ENCODE measurements at regions not wholly inside any gene's neighbourhood (a gene's known extent, or its start where the extent isn't known, plus 50 kb on each side); places are given as distances from the start of the nearest gene placed in this dataset.
"Not testable (repeated sequence)": the region's sequence is repeated elsewhere in the genome, so short reads cannot be mapped to it uniquely, and the experiment has no call there.

DNA sequence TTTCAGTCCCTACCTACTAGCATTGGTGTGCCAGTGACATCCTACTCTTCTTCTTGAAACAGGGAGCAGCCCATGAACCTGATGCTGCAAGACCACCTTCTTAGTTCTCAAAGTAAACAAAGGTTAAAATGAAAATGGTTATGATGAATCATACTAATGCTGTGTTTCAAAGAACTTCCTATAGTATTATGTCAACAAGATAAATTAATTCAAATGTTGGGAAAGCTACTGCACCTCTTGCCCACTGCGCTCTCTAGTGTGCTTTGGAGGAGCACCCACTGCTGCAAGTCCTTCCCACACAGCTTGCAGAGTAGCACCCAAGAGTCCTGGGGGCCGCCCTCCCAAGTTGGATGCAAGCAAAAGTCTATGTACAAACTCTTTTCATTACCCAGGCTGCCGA lies 81.1 kb downstream of the CD200R1L start:
- DNase-seq (ENCODE audit: low spot score): no peak

DNA sequence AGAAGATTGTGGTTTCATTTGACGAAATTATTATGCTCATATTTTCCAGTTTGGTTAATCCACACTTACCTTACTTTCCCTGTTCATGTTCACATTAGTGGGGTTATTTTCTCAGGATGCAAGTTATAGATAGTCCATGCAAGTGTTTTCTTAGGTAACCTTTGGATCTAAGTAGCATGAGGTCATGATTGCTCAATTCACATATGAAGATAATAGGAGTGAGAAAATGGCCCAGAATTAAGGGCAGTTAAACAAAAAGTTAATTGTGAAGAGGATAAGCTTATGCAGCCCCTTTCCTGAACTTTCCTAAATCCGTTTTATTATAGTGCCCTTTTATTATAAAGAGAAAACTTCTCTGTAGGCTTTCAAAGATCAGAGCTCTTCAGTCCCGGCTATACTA lies 83.4 kb downstream of the CD200R1L start:
- no peak for DNase-seq (ENCODE audit: low spot score)

DNA sequence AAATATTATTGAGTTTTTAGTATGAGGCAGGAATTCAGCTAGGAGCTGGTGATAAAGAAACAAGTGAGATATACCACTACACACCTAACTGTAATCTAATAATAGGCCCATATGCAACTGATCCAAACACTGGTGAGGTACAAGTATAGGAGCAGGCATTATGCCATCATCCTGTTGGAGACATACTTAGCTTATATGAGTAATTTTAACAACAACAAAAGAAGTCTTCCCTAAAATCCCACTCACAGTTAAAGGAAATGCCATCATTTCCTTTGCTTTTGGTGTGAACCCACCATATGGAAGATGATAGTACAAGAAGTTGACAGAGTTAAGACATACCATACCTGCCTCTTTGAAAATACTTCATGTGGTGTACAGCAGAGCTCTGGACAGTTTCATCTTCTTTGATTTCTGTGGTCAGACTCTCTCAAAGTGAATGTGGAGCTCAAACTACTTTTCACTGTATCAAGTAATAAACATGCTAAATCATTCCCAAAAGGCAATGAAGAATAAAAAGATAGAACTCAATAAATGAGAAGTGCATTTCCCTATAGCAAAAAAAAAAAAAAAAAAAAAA lies 85.5 kb downstream of the CD200R1L start:
- DNase-seq (ENCODE audit: low spot score): no peak

DNA sequence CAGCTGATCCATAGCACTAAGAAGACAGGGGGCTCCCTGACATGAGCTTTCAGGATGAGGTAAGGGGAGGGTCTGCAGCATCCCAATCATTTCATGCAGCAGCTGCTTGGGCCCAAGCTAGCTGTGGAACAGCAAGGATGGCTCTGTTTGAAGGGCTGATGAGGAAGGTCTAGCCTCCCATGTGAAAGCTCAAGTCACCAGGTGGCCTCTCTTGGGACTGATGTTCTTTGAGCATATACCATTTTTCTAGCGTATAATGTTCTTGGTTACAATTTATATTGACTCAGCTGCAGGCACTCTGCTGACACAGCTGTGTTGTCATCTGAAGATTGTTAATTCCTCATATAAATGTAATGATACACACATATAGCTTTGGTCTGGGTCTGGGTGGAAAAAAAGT lies 87.0 kb downstream of the CD200R1L start:
- no peak for DNase-seq (ENCODE audit: low spot score)

DNA sequence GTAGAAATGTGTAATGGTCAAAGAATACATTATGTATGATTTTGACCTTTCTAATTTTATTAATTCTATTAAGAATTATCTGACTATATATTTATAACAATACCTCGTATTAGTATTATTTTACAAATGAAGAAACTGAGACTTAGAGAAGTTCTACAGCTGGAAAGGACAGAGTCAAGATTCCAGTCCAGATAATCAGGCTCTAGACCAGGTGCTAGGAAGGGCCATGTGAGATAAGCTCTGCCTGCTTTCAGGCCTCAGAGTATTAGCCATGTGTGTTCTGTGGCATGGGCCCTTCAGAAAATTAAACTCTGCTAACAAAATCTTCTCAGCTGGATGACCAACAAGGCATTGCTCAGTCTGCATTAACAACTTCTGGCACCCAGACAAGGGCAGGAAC lies 87.5 kb downstream of the CD200R1L start:
- no peak for DNase-seq (ENCODE audit: low spot score)

DNA sequence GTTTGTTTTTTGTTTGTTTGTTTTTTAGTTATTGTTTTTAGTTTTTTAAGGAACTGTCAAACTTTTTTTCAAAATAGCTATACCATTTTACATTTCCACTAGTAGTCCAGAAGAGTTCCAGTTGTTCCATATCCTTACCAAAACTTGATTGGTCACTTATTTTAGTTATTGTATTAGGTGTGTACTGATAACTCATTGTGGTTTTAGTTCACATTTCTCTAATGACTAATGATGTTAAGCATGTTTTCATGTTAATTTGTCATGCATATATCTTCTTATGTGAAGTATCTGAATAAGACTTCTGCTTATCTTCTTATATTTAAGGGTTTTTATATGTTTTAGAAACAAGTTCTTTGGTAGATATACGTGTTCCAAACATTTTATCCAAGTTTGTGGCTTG lies 89.5 kb downstream of the CD200R1L start:
- no peak for DNase-seq (ENCODE audit: low spot score)

DNA sequence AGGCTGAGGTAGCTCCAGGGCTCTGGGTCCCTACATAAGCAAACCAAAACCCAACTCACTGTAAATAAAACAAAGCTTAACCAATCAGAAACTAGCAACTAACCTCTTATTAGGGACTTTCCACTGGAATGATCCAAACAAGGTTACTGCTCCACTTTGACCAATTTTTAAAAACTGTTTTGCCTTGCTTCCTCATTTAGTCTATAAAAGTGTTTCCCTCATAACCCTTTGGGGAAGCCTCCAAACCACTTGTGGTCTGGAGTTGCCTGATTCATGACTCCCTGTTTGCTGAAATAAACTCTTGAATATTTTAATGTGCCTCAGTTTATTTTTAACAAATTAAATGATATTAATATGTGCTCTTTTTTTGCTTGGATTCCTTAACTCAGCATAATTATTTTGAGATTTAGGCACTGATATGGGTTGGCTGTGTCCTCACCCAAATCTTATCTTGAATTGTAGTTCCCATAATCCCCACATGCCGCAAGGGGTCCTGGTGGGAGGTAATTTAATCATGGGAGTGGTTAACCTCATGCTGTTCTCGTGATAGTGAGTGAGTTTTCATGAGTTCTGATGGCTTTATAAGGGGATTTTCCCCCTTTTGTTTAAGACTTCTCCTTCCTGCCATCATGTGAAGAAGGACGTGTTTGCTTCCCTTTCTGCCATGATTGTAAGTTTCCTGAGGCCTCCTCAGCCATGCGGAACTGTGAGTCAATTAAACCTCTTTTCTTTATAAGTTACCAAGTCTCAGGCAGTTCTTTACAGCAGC lies 90.6 kb downstream of the CD200R1L start:
- no peak for DNase-seq (ENCODE audit: low spot score)

DNA sequence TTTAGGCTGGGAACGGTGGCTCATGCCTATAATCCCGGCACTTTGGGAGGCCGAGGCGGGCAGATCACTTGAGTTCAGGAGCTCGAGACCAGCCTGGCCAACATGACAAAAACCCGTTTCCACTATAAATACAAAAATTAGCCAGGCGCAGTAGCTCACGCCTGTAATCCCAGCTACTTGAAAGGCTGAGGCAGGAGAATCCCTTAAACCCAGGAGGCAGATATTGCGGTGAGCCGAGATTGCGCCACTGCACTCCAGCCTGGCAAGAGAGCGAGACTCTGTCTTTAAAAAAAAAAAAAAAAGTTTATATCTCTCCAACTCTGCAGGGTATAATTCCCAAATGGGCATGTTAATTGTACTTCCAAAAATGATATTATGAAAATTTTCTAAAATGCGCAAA lies 91.6 kb downstream of the CD200R1L start:
- not testable (repeated sequence) for DNase-seq (ENCODE audit: low spot score)

DNA sequence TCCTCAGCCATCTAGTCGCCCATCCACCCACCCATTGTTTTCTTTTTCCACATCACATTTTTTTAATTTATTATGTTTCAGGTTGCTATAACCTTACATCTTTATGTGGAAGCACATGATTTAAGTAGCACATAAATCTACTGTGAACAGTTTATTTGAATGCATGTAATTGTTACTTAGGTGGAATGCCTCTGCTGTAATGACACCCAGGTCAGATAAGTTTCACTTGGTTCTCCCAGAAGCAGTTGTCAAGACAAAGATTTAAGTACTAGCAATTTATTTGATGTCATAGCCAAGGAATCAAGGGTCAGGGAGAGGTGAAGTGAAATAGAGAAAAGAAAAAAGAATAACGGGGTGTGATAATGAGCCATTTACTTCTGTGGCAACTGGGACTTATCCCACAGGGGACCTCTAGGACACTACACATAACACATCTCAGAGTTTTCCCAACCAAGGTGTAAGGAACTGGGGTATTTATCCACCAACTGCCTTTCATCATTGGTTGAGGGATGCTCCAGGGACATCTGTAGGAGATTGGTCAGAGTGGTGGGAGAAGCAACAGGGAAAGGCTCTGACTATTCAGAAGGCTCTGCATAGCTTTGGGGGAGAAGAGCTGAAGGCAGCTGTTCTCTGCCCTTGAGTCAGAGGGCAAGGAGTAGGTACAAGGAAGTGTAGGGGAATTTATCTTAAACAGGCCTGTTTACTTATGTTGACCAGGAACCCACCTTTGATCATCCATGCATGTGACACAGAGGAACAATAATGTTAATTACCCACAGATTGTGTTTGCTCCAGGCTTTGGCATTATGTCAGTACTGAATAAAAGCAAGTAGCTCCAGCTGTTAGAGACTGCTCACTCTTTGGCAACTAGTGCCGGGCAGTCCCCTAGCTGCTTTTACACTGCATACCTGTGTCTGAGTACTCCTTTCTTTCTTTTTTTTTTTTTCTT lies 94.8 kb downstream of the CD200R1L start:
- no peak for DNase-seq (ENCODE audit: low spot score)

DNA sequence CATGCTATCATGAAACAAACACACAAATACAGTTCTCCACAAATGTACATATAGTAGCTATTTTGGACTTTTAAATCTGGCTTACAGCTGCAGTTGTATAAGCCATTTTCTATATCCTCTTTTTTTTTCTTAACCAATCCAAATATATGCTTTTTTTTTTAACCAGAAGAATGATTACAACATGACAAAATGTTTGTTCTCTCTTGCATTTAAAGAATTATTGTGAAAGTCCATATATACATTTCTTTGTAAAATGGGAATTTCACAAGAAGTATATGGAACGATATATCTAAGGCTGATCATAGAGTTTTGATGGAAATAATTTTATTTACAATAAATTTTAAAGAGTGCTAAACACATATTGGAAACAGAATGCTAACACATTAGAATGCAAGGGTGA lies 95.6 kb downstream of the CD200R1L start:
- DNase-seq (ENCODE audit: low spot score): no peak

DNA sequence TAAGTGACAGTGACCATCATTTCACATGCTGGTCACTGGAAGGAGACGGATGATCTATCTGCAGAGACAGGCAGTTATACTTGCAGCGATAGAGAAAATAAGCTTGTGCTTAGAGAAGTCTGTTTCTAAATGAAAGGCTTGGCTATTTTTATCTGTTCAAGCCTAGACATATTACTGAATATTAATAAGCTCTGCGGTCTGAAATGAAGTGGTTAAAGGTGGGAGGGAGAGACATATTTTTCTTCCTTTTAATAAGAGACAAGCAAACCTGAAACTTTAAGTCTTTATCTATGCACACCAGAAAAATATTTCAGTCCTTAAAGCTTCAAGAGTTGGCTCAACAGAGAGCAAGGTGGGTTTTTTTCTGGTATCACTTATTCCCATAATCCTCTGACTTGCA lies 99.0 kb downstream of the CD200R1L start:
- DNase-seq (ENCODE audit: low spot score): no peak

DNA sequence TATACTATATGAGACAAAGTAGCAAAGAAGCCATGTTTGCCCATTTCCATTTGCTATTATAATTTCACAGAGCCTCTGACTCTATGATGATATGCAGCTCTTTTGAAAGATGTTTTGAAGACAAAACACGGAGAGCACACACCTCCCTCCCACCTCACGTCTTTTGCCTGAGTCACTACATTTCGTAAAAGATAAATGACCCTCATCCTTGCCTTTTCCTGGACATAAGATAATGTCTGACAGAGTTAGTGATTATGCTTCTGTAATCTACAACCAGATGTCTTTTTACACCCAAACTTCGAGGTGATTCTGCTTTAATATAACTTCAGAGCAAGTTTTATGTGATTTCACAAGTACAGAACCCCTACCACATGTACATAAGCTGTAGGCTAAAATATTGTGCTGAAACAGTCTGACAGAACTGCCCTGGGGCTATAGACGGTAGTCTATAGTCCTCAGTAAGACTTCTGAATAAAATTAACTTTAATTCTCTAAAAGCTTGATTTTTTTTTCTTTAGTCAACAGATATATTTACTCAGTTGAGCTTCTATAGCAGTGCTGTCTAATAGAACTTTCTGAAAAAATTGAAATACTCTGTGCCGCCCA lies 99.9 kb downstream of the CD200R1L start:
- no peak for DNase-seq (ENCODE audit: low spot score)

DNA sequence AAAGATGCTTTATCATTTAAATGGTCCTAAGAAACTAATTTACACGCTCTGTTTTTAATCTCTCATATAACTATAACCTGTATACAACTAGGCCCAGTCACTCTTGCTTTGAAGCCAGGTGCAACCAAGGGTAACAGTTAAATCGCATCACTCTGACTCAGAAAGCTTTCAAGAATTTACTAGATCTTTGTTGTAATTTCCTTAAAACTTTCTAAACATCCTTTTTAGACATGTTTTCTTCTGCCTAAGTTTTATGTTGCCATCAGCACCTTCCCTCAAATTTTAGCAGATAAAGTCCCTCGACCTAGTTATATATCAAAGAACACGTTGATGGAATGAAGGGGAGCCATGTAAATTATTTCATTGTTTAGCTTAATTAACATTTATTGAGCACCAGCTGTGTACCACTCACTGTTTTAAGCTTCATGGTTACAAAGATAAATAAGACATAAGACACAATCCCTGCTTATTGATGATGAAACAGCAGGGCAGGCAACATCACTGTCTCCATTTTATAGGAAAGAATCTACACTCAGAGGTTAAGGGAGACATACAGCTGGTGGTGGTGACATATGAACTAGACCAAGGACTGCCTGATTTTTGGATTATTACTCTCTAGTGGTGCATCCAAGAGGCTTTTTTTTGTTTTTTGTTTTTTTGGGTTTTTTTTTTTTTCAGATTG lies 101.0 kb downstream of the CD200R1L start:
- DNase-seq (ENCODE audit: low spot score): no peak

DNA sequence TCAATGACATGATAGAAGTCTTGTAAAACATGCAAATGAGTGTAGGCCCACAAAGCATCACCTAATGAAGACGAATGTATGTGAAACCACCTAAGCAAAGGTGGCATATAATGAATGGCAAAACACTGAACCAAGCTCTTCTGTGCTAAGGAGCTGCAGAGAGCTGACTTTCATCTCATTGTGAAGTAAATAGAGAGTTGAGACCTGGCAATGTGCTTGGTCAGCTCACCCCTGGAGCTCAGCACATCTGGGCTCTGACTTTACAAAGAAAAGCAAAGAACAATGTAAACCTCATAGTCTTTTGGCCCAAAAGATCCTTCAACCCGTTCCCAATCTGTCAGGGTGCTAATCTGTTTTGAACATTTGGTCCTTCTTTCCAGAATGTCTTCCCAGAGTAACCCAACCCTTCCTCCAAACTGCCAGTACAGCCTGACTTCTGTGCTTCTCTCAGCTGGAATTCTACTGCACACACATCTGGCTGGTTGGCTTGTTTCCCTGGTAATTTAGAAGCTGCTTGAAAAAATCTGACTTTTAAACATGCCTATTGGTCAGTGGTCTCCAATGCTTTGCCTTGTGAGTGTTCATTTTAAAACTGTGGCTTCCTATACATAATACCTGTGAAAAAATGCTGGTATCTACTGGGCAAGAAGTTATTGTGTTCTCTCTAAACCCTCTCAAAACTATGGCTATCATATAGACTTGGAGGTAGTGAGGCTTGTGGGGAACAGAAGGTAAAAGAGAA lies 101.7 kb downstream of the CD200R1L start:
- no peak for DNase-seq (ENCODE audit: low spot score)

DNA sequence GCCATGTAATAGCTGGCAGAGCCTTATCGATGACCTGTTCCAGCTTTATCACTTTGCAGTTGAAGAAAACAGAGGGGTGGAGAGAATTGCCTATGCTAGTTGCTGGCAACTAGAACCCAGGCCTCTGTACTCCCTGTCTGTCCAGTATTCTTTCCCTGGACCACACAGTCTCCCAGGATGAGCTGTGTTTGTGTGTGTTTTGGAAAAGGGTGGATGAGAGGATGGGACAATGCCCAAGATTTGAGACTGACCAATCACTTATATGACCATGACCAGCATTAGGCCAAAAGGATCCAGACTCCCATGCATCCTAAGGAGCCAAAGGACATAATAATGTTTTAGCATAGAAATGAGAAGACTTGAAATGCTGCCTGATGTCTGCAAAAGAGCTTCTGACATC lies 102.6 kb downstream of the CD200R1L start:
- DNase-seq (ENCODE audit: low spot score): no peak

DNA sequence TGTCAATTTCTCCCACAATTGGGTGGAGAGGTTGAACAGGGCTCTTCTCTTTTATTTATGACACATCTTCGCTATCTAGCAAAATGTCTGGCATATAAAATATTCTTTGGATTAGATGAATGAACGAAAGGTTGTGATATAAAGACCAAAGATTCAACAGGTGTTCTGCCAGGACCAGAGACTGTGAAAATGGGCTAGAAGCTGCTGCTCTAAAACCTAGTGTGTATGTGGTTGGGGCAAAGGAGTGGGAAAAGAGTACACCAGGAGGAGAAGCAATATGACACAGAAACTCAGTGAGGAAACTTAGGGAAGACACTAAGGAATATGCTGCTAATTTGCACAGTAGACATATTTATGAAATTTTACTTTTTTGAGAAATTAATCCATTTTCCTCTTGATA lies 102.0 kb upstream of the CCDC80 start:
- no peak for DNase-seq (ENCODE audit: low spot score)

DNA sequence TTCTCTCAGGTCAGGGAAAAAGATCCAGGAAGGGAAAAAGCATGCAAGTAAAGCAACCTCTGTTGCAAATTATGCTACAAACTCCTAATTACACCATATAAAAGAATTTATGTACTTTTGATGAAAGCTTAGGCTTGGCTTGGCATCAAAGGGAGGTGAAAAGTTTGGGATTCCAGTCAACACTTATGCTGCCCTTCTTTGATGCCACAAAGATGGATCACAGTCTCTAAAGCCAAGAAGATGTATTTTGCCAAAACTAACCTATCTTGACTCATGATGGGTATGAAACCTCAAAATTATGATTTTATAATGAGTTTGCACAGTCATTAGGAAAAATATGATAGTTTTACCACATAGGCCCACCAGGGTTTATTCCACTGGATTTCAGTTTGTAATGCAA lies 101.0 kb upstream of the CCDC80 start:
- no peak for DNase-seq (ENCODE audit: low spot score)

DNA sequence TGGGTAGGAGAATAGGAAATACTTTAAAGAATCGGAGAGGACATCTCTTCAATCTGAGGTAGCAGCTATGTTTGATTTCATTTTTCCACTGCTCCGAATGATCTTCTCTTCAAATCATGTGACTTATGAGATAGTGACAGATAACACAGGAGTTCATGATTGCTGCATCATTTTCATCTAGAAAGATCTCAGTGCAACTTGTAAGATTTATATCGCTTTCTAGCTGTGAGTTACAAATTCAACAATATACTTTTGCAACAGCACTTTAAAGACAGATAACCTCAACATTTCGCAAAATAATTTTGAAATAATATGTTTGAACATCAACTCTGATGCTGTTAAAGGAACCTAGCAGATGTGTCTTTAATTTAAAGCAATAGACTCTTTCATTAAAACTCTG lies 99.9 kb upstream of the CCDC80 start:
- DNase-seq (ENCODE audit: low spot score): peak; percentile 33

DNA sequence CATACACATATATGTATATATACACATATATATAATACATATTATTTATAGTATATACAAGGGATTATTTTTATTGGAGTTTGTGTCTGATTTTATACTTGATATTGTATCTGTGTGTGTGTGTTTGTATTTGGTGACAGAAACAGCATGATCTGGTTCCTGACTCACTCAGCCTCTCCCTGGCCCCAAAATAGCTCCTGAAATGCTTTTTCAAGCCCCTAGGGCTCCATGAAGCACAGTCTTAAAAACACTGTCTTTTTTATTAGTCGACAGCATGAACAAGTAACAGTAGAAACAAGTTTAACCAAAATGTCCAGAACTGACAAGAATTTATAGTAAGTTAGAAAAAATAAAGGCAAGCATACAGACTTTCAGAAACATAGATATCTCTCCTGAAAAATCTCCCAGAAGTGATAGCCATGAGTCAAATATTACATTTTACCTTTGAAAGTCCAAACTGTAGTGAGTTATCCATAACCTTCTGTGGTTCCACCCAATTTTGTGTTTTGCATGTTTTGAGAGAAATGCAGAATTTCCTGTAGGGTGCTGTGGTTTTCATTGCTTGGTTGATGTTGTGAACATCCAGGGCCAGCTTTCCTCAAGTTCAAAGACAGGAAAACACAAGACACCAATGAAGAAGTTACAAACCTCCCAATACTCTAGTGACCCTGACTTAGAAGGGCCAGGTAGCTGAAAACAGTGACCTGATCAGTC lies 98.5 kb upstream of the CCDC80 start:
- DNase-seq (ENCODE audit: low spot score): peak; percentile 22

DNA sequence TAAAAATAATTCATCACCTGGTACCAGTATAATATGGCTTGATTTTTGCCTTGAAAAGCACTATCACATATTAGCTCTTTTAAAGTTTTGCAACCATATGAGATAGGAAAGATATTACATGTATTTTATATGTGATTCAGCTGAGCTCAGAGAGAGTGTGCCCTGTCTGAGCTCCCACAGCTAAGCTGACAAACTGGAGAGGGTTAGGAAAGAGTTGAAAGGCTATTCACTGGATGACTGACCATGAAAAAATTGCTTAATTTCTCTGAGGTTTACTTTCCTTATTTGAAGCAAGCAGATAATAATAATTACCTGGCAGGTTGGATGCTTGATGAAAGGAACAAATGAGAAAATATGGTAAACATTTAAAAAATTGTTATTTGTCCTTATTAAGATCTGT lies 97.4 kb upstream of the CCDC80 start:
- no peak for DNase-seq (ENCODE audit: low spot score)
